ENCODE measurements at regions not wholly inside any gene's neighbourhood (a gene's known extent, or its start where the extent isn't known, plus 50 kb on each side); places are given as distances from the start of the nearest gene placed in this dataset.

DNA sequence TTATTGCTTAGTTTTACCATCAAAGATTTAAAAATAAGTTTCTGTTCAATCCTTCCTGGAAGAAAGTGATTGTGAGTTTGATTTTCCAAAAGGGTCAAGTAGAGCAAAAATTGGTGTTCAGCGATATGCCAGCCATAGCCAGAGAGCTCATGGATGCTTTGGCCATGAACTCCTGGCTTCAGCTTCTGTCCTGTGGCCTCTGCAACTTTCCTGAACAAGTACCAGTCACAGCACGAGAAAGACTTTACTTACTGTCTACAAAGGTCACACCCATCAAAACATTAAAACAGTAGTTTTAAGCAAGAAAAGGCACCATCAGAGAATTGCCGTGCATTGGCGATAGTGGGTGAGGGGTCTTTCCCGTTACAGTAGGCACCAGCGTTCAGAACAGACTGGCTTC lies 753.0 kb upstream of the SGCG start:
- Histone ChIP-seq H3K9me3 (ENCODE audit: insufficient read depth, low read depth) (no peaks in the 10 kb centered on the region), H3K27ac (no peak overlapping the region), H3K27me3 (ENCODE audit: insufficient read depth, low read depth) (no peaks in the 10 kb centered on the region), H3K4me2 (no peak overlapping the region), H3K9me2 (ENCODE audit: insufficient read depth) (no peaks in the 10 kb centered on the region), H3K79me2 (ENCODE audit: low read depth) (no peaks in the 10 kb centered on the region), H4K20me1 (ENCODE audit: insufficient read depth) (no peaks in the 10 kb centered on the region), H3K4me3 (no peak overlapping the region), H2AFZ (no peak overlapping the region), H3K36me3 (ENCODE audit: low read depth) (no peaks in the 10 kb centered on the region), H3K4me1 (replicated peaks; ENCODE audit: insufficient read depth) (no peaks in the 10 kb centered on the region), H3F3A (ENCODE audit: insufficient read depth, low read depth) (no peaks in the 10 kb centered on the region)
- no peak for DNase-seq
- TF ChIP-seq, protein P1, sequence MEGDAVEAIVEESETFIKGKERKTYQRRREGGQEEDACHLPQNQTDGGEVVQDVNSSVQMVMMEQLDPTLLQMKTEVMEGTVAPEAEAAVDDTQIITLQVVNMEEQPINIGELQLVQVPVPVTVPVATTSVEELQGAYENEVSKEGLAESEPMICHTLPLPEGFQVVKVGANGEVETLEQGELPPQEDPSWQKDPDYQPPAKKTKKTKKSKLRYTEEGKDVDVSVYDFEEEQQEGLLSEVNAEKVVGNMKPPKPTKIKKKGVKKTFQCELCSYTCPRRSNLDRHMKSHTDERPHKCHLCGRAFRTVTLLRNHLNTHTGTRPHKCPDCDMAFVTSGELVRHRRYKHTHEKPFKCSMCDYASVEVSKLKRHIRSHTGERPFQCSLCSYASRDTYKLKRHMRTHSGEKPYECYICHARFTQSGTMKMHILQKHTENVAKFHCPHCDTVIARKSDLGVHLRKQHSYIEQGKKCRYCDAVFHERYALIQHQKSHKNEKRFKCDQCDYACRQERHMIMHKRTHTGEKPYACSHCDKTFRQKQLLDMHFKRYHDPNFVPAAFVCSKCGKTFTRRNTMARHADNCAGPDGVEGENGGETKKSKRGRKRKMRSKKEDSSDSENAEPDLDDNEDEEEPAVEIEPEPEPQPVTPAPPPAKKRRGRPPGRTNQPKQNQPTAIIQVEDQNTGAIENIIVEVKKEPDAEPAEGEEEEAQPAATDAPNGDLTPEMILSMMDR (conservative IDR thresholded peaks at IDR 0.05): no peak
- no peak for TF ChIP-seq EZH2 (IDR thresholded peaks at IDR 0.05; ENCODE audit: low read depth)
- POLR2A ChIA-PET (ENCODE audit: unreplicated experiment): no interaction called here
- CTCF ChIA-PET: no interaction called here
- no TSS peak for BruUV-seq (replicated peaks)
- intact Hi-C loops (cut with micrococcal nuclease; ENCODE audit: unreplicated experiment): no loop called here

DNA sequence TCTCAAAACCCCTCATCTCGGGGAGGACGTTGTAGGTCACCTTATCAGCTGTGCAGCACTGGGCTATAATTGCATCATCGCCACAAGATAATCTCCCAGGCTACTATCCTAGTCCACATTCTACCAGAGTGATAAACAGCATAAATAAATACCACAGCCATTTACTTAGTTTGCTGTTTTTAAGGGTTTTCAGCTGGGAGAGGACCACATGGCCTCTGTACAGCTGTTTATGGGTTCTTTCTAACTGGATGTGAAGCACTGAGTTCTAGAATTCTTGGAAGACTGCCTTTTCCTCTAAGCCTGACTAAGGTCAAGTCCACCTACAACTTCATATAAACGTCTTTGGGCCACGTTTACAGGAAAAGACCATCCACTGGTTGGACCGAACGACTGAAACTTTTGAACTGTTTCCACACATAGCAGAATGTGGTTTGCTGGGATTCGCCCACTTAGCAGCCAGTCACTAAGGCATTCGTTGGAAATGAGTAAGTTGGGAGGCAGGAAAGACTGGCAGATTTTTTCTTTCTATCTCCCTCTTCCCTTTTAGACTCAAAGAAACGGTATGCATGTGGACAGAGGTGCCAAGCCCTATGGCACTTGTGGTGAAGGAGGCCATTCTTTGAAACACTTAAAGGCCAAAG lies 752.5 kb upstream of the SGCG start:
- Histone ChIP-seq H3K79me2 (ENCODE audit: low read depth) (no peaks in the 10 kb centered on the region), H3K4me2 (no peak overlapping the region), H3K36me3 (ENCODE audit: low read depth) (no peaks in the 10 kb centered on the region), H3K27ac (no peak overlapping the region), H3K4me3 (no peak overlapping the region), H2AFZ (no peak overlapping the region), H3K4me1 (replicated peaks; ENCODE audit: insufficient read depth) (no peaks in the 10 kb centered on the region), H3K9me3 (ENCODE audit: insufficient read depth, low read depth) (no peaks in the 10 kb centered on the region), H3K27me3 (ENCODE audit: insufficient read depth, low read depth) (no peaks in the 10 kb centered on the region), H3F3A (ENCODE audit: insufficient read depth, low read depth) (no peaks in the 10 kb centered on the region), H3K9me2 (ENCODE audit: insufficient read depth) (no peaks in the 10 kb centered on the region), H4K20me1 (ENCODE audit: insufficient read depth) (no peaks in the 10 kb centered on the region)
- ChIA-PET POLR2A (ENCODE audit: unreplicated experiment) (no interaction called here), CTCF (no interaction called here)
- intact Hi-C loops (cut with micrococcal nuclease; ENCODE audit: unreplicated experiment): no loop called here
- BruUV-seq (replicated peaks): no TSS peak
- TF ChIP-seq EZH2 (IDR thresholded peaks at IDR 0.05; ENCODE audit: low read depth): no peak
- TF ChIP-seq, protein P1 (conservative IDR thresholded peaks at IDR 0.05): no peak
- DNase-seq: no peak

DNA sequence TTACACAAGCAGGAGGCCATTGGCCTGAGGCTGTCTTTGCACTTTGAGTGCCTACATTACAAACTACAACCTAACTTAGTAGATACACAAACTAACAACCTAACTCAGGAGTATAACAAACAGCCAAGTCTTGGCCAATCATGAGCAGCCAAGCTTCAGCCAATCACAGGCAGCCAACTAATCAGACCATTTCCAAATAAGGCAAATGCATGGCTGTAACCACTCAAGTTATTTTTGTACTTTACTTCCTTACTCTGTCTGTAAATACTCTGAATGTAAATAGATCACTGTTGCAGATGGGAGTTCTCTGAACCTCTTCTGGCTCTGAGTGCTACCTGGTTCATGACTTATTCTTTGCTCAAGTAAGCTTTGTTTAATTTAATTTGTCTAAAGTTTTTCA lies 748.1 kb upstream of the SGCG start:
- no TSS peak for BruUV-seq (replicated peaks)
- H3K4me1 ChIP-seq (replicated peaks; ENCODE audit: insufficient read depth): no peaks in the 10 kb centered on the region
- H2AFZ ChIP-seq: no peak overlapping the region
- H3K27me3 ChIP-seq (ENCODE audit: insufficient read depth, low read depth): no peaks in the 10 kb centered on the region
- H4K20me1 ChIP-seq (ENCODE audit: insufficient read depth): no peaks in the 10 kb centered on the region
- H3K79me2 ChIP-seq (ENCODE audit: low read depth): no peaks in the 10 kb centered on the region
- ChIA-PET POLR2A (ENCODE audit: unreplicated experiment) (no interaction called here), CTCF (no interaction called here)
- H3K36me3 ChIP-seq (ENCODE audit: low read depth): no peaks in the 10 kb centered on the region
- H3F3A ChIP-seq (ENCODE audit: insufficient read depth, low read depth): no peaks in the 10 kb centered on the region
- TF ChIP-seq, protein P1 (conservative IDR thresholded peaks at IDR 0.05): no peak
- TF ChIP-seq EZH2 (IDR thresholded peaks at IDR 0.05; ENCODE audit: low read depth): no peak
- H3K27ac ChIP-seq: no peak overlapping the region
- no peak for DNase-seq
- H3K9me3 ChIP-seq (ENCODE audit: insufficient read depth, low read depth): no peaks in the 10 kb centered on the region
- intact Hi-C loops (cut with micrococcal nuclease; ENCODE audit: unreplicated experiment): no loop called here
- H3K9me2 ChIP-seq (ENCODE audit: insufficient read depth): no peaks in the 10 kb centered on the region
- H3K4me3 ChIP-seq: no peak overlapping the region
- H3K4me2 ChIP-seq: no peak overlapping the region
